Neural crest cell (in vitro differentiated cells): ENCODE measurements at regions not wholly inside any gene's neighbourhood (a gene's known extent, or its start where the extent isn't known, plus 50 kb on each side); places are given as distances from the start of the nearest gene placed in this dataset.

Source experiments
- DNase-seq: peaks from one replicate; pipeline ENCODE4 v3.0.0; 2021; ENCODE audit warnings: low read depth, mixed read lengths, low spot score
- H3K27ac Mint-ChIP-seq: one replicate; pipeline ENCODE4 v1.8.0; 2021; ENCODE audit warnings: mild to moderate bottlenecking, mixed read lengths; ENCODE audit not compliant: unreplicated experiment
- H3K27me3 Mint-ChIP-seq: 2 replicates; pipeline ENCODE4 v1.8.0; 2021; ENCODE audit warnings: low read depth, mild to moderate bottlenecking, mixed read lengths
- H3K36me3 Mint-ChIP-seq: 2 replicates; pipeline ENCODE4 v1.8.0; 2021; ENCODE audit warnings: low read depth, mild to moderate bottlenecking, mixed read lengths
- H3K4me1 Mint-ChIP-seq: 2 replicates; pipeline ENCODE4 v1.8.0; 2021; ENCODE audit warnings: mixed read lengths
- H3K4me3 Mint-ChIP-seq: one replicate; pipeline ENCODE4 v1.8.0; 2021; ENCODE audit warnings: mild to moderate bottlenecking, mixed read lengths
- H3K9me3 Mint-ChIP-seq: 2 replicates; pipeline ENCODE4 v1.8.0; 2021; ENCODE audit warnings: mixed read lengths
- CTCF ChIP-seq: fragments of 200-600 bp; sonication (generic); conservative IDR thresholded peaks from 2 replicates; pipeline ENCODE4 v1.5.0; 2021; ENCODE audit warnings: antibody characterized with exemption, mild to moderate bottlenecking

GRCh38 chr1:36643371-36644270 lies 160.9 kb upstream of the CSF3R start:
- Mint-ChIP-seq H3K27me3 (no peaks in the 10 kb centered on the region), H3K36me3 (no peaks in the 10 kb centered on the region), H3K9me3 (no peaks in the 10 kb centered on the region), H3K4me1 (no peaks in the 10 kb centered on the region), H3K27ac (no peak overlapping the region), H3K4me3 (no peak overlapping the region)
- DNase-seq = no peak
- no peak for TF ChIP-seq CTCF

DNA sequence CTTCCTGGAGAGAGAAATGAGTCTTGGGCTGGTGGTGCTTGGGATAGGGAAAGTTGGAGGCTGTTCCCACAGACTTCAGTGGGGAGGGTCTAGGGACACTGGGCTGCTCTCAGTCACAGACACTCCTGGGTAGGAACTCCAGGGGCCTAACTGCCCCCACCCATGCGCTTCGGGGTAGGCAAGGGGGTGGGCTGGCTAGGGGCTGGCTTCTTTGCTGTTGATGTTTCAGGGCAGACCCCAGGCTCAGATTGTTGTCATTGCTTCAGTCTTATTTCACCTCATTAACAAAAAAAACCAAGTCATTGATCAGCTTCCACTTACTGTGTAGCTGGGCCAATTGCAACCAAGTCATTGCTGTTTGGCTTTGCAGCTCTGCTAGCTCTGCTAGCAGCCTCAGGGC lies 160.1 kb upstream of the CSF3R start:
- Mint-ChIP-seq H3K9me3 (no peaks in the 10 kb centered on the region), H3K27me3 (peaks cover 3% of the 10 kb centered on the region), H3K27ac (no peak overlapping the region), H3K36me3 (no peaks in the 10 kb centered on the region), H3K4me3 (no peak overlapping the region), H3K4me1 (no peaks in the 10 kb centered on the region)
- TF ChIP-seq CTCF = no peak
- DNase-seq = no peak

- no peak for TF ChIP-seq CTCF
- no peaks in the 10 kb centered on the region for H3K36me3 Mint-ChIP-seq
- H3K27ac Mint-ChIP-seq = no peak overlapping the region
- no peak overlapping the region for H3K4me3 Mint-ChIP-seq
- no peak for DNase-seq
- H3K27me3 Mint-ChIP-seq = peaks cover 4% of the 10 kb centered on the region
- H3K4me1 Mint-ChIP-seq = no peaks in the 10 kb centered on the region
- H3K9me3 Mint-ChIP-seq = no peaks in the 10 kb centered on the region
Measured at GRCh38 chr1:36641776-36642175, 159.1 kb upstream of the CSF3R start.

DNA sequence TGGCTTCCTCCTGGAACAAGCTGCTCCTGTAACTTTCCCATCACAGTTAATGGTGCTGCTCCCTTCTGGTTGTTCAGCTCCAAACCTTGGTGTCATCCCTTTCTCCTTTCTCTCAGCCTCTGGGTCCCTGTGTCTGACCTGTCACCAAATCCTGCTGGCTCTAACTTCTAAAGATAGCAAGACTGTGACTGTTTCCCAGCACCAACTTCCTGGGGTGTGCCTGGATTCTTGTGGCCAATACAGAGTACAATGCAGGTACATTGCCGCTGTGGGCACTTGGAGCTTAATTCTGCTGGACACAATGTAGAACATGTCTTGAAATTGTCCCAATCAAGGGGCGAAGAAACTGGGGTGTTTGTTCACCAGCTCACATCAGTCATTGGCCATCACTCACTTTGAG lies 156.7 kb upstream of the CSF3R start:
- TF ChIP-seq CTCF = no peak
- DNase-seq = no peak
- H3K9me3 Mint-ChIP-seq = no peaks in the 10 kb centered on the region
- H3K27me3 Mint-ChIP-seq = peaks cover 10% of the 10 kb centered on the region
- no peak overlapping the region for H3K4me3 Mint-ChIP-seq
- H3K27ac Mint-ChIP-seq = peak overlapping the region; percentile 66
- no peaks in the 10 kb centered on the region for H3K36me3 Mint-ChIP-seq
- no peaks in the 10 kb centered on the region for H3K4me1 Mint-ChIP-seq

DNA sequence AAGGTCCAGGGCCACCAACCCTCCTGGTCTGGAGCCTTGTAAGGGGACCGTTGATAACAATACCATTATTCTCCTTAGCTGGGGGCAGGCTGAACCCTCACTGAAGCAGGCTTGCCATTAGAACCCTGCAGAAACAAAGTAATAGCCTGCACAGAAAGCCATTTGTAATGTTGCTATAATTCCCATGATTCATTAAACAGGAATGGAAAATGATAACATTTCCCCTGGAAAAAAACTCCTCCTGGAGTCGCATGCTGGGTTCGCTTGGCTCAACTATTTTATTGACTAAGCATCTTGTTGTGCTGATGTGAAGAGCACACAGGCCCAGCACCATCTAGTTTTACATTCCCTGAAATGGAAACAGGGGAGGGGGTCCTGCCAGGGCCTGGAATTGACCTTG lies 155.6 kb upstream of the CSF3R start:
- H3K9me3 Mint-ChIP-seq = no peaks in the 10 kb centered on the region
- H3K4me3 Mint-ChIP-seq = no peak overlapping the region
- H3K27ac Mint-ChIP-seq = no peak overlapping the region
- no peak for TF ChIP-seq CTCF
- no peaks in the 10 kb centered on the region for H3K36me3 Mint-ChIP-seq
- no peaks in the 10 kb centered on the region for H3K4me1 Mint-ChIP-seq
- no peak for DNase-seq
- peaks cover 17% of the 10 kb centered on the region for H3K27me3 Mint-ChIP-seq
